ENCODE measurements at regions not wholly inside any gene's neighbourhood (a gene's known extent, or its start where the extent isn't known, plus 50 kb on each side); places are given as distances from the start of the nearest gene placed in this dataset.

GRCh38 chr12:89024580-89024979 is 327.7 kb downstream of the DUSP6 start:
- no TSS peak for BruUV-seq (replicated peaks)
- Histone ChIP-seq H3K9ac (ENCODE audit: low read length) (no peak overlapping the region), H3F3A (ENCODE audit: low read length, unreplicated experiment) (no peaks in the 10 kb centered on the region), H3K27ac (ENCODE audit: low read length) (no peak overlapping the region), H4K20me1 (ENCODE audit: low read length) (no peaks in the 10 kb centered on the region), H3K36me3 (ENCODE audit: low read depth, low read length) (no peaks in the 10 kb centered on the region), H3K79me2 (ENCODE audit: low read length) (no peaks in the 10 kb centered on the region), H2AFZ (ENCODE audit: low read length) (no peak overlapping the region), H3K4me2 (ENCODE audit: low read length) (no peak overlapping the region), H3K27me3 (ENCODE audit: low read length) (no peaks in the 10 kb centered on the region), H3K4me1 (ENCODE audit: insufficient read depth, low read length) (peaks cover 7% of the 10 kb centered on the region), H3K9me3 (ENCODE audit: low read length) (no peaks in the 10 kb centered on the region), H3K9me2 (replicated peaks; ENCODE audit: low read length) (no peaks in the 10 kb centered on the region), H3K4me3 (ENCODE audit: low read length) (no peak overlapping the region)
- TF ChIP-seq EZH2phosphoT487 (IDR thresholded peaks at IDR 0.05; ENCODE audit: borderline replicate concordance, low read length) (no peak), EZH2 (IDR thresholded peaks at IDR 0.05; ENCODE audit: low read length, unreplicated experiment) (no peak), CTCF (conservative IDR thresholded peaks at IDR 0.05; ENCODE audit: low read depth, low read length) (no peak)
- CTCF ChIA-PET = interaction anchor here (0.6 kb wide), 1 partner anchor 346 kb away, joined by 3 read pairs; no protein-coding TSS in a partner anchor
- POLR2A ChIA-PET (ENCODE audit: unreplicated experiment) = no interaction called here
- intact Hi-C loops (cut with micrococcal nuclease) = no loop called here
- ATAC-seq (no peak), DNase-seq (no peak)

- H2AFZ ChIP-seq (ENCODE audit: low read length) = no peak overlapping the region
- H3K79me2 ChIP-seq (ENCODE audit: low read length) = no peaks in the 10 kb centered on the region
- ChIA-PET POLR2A (ENCODE audit: unreplicated experiment) (no interaction called here), CTCF (no interaction called here)
- no peak for DNase-seq
- no peak overlapping the region for H3K4me3 ChIP-seq (ENCODE audit: low read length)
- BruUV-seq (replicated peaks) = no TSS peak
- intact Hi-C loops (cut with micrococcal nuclease) = no loop called here
- no peaks in the 10 kb centered on the region for H3K9me2 ChIP-seq (replicated peaks; ENCODE audit: low read length)
- H3F3A ChIP-seq (ENCODE audit: low read length, unreplicated experiment) = no peaks in the 10 kb centered on the region
- no peaks in the 10 kb centered on the region for H4K20me1 ChIP-seq (ENCODE audit: low read length)
- H3K9me3 ChIP-seq (ENCODE audit: low read length) = no peaks in the 10 kb centered on the region
- H3K4me1 ChIP-seq (ENCODE audit: insufficient read depth, low read length) = peaks cover 12% of the 10 kb centered on the region
- no peaks in the 10 kb centered on the region for H3K27me3 ChIP-seq (ENCODE audit: low read length)
- H3K9ac ChIP-seq (ENCODE audit: low read length) = no peak overlapping the region
- TF ChIP-seq EZH2phosphoT487 (IDR thresholded peaks at IDR 0.05; ENCODE audit: borderline replicate concordance, low read length) (no peak), EZH2 (IDR thresholded peaks at IDR 0.05; ENCODE audit: low read length, unreplicated experiment) (no peak), CTCF (conservative IDR thresholded peaks at IDR 0.05; ENCODE audit: low read depth, low read length) (no peak)
- H3K27ac ChIP-seq (ENCODE audit: low read length) = no peak overlapping the region
- no peak for ATAC-seq
- H3K36me3 ChIP-seq (ENCODE audit: low read depth, low read length) = no peaks in the 10 kb centered on the region
- H3K4me2 ChIP-seq (ENCODE audit: low read length) = no peak overlapping the region
Observed at GRCh38 chr12:89023936-89024335, 328.4 kb downstream of the DUSP6 start.

GRCh38 chr12:89020689-89021088 is 331.6 kb downstream of the DUSP6 start:
- Histone ChIP-seq H3K79me2 (ENCODE audit: low read length) (no peaks in the 10 kb centered on the region), H3K9me3 (ENCODE audit: low read length) (no peaks in the 10 kb centered on the region), H2AFZ (ENCODE audit: low read length) (no peak overlapping the region), H3K4me3 (ENCODE audit: low read length) (no peak overlapping the region), H3K27ac (ENCODE audit: low read length) (no peak overlapping the region), H3K36me3 (ENCODE audit: low read depth, low read length) (no peaks in the 10 kb centered on the region), H3K27me3 (ENCODE audit: low read length) (no peaks in the 10 kb centered on the region), H3K4me1 (ENCODE audit: insufficient read depth, low read length) (peaks cover 17% of the 10 kb centered on the region), H3K4me2 (ENCODE audit: low read length) (no peak overlapping the region), H3K9ac (ENCODE audit: low read length) (no peak overlapping the region), H4K20me1 (ENCODE audit: low read length) (no peaks in the 10 kb centered on the region), H3F3A (ENCODE audit: low read length, unreplicated experiment) (no peaks in the 10 kb centered on the region), H3K9me2 (replicated peaks; ENCODE audit: low read length) (no peaks in the 10 kb centered on the region)
- TF ChIP-seq EZH2 (IDR thresholded peaks at IDR 0.05; ENCODE audit: low read length, unreplicated experiment) = no peak
- TF ChIP-seq EZH2phosphoT487 (IDR thresholded peaks at IDR 0.05; ENCODE audit: borderline replicate concordance, low read length) = no peak
- TF ChIP-seq CTCF (conservative IDR thresholded peaks at IDR 0.05; ENCODE audit: low read depth, low read length) = no peak
- BruUV-seq (replicated peaks) = no TSS peak
- POLR2A ChIA-PET (ENCODE audit: unreplicated experiment) = no interaction called here
- intact Hi-C loops (cut with micrococcal nuclease) = no loop called here
- CTCF ChIA-PET = no interaction called here
- ATAC-seq (no peak), DNase-seq (no peak)
